ENCODE measurements at regions not wholly inside any gene's neighbourhood (a gene's known extent, or its start where the extent isn't known, plus 50 kb on each side); places are given as distances from the start of the nearest gene placed in this dataset.
"Not testable (repeated sequence)": the region's sequence is repeated elsewhere in the genome, so short reads cannot be mapped to it uniquely, and the experiment has no call there.

DNA sequence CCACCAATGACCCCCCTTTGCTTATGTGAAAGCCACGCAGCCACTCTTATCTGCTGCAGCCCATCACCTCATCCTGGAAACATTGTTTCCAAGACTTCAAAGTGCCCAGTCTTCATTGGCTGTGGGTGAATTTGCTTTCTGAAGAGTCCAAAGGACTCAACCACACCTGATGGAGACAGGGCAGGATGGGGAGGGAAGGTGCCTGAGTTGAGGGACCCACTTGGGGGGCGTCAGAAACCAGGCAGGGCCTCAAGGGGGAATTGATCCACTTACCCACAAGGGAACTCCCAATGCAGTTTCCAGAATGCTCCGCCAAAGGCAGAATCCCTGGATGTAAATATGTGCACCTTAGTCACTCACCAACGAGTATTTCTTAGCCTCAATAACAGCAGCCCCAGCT lies 147.9 kb upstream of the ATP2B2 start:
- H3K27me3 ChIP-seq, result no peaks in the 10 kb centered on the region
- TF ChIP-seq POLR2A (IDR thresholded peaks at IDR 0.05) (no peak), CTCF (IDR thresholded peaks at IDR 0.05) (no peak)
- H3K4me3 ChIP-seq, result no peak overlapping the region
- no peaks in the 10 kb centered on the region for H3K36me3 ChIP-seq
- H3K4me1 ChIP-seq, result no peaks in the 10 kb centered on the region
- no peak for DNase-seq
- H3K9me3 ChIP-seq, result no peaks in the 10 kb centered on the region
- no peak overlapping the region for H3K27ac ChIP-seq

DNA sequence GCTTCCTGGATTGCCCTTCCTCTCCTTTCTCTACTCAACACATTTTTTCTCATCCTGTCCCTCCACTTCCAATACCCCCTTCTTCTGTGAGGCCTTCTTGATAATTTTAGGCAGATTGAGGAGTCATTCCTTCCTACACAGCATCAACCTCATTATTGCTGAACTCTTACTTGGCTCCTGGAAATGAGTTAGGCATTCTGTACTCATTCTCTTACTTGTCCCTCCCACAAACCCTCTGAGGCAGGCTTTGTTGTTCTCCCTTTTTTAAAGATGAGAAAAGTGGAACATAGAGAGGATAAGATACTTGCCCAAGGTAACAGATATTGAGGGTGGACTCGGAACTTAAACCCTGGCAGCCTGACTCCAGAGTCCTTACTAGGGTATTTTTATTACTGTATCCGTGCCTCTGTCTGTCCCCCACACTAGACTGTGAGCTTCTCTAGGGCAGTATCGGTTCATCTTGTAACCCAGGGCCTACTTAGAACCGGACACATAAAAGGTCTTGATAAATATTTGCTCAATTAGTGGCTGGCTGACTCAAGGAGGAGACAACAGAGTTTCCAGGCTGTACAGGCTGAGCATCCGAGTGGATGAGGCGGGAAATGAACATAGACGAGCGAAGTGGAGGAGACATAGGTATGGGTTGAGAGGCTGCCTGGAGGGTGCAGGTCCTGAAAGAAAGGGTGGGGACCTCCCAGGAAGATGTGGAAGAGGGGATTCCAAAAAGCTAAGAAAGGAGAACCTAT lies 148.7 kb upstream of the ATP2B2 start:
- no peaks in the 10 kb centered on the region for H3K9me3 ChIP-seq
- no peaks in the 10 kb centered on the region for H3K27me3 ChIP-seq
- H3K36me3 ChIP-seq, result no peaks in the 10 kb centered on the region
- TF ChIP-seq CTCF (IDR thresholded peaks at IDR 0.05) (no peak), POLR2A (IDR thresholded peaks at IDR 0.05) (no peak)
- no peak overlapping the region for H3K4me3 ChIP-seq
- no peak for DNase-seq
- H3K4me1 ChIP-seq, result no peaks in the 10 kb centered on the region
- H3K27ac ChIP-seq, result no peak overlapping the region

GRCh38 chr3:10655105-10655504 lies 149.7 kb upstream of the ATP2B2 start:
- Histone ChIP-seq H3K36me3 (no peaks in the 10 kb centered on the region), H3K27ac (no peak overlapping the region), H3K4me3 (no peak overlapping the region), H3K9me3 (no peaks in the 10 kb centered on the region), H3K27me3 (no peaks in the 10 kb centered on the region), H3K4me1 (no peaks in the 10 kb centered on the region)
- no peak for TF ChIP-seq POLR2A (IDR thresholded peaks at IDR 0.05)
- TF ChIP-seq CTCF (IDR thresholded peaks at IDR 0.05), result no peak
- DNase-seq, result no peak

DNA sequence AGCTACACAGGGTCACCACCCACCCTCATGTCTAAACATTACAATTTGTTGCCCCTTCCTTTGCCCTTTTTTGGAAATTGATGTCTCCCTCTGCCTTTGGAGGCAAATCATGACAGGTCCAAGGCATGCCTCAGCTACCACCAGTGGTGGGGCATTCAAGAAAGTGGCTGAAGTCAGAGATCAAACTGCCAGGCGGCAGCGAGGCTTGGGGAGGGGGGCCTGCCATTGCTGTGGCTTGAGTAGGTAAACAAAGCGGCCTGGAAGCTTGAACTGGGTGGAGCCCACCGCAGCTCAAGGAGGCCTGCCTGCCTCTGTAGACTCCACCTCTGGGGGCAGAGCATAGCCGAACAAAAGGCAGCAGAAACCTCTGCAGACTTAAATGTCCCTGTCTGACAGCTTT lies 152.0 kb upstream of the ATP2B2 start:
- not testable (repeated sequence) for DNase-seq, H3K4me1 ChIP-seq, H3K27ac ChIP-seq, H3K36me3 ChIP-seq, H3K9me3 ChIP-seq, H3K4me3 ChIP-seq, H3K27me3 ChIP-seq

GRCh38 chr3:10665592-10665991 lies 150.4 kb upstream of the SLC6A11 start:
- Histone ChIP-seq H3K4me3 (no peak overlapping the region), H3K27ac (no peak overlapping the region), H3K27me3 (no peaks in the 10 kb centered on the region), H3K9me3 (no peaks in the 10 kb centered on the region), H3K36me3 (no peaks in the 10 kb centered on the region), H3K4me1 (no peaks in the 10 kb centered on the region)
- TF ChIP-seq CTCF (IDR thresholded peaks at IDR 0.05) (no peak), POLR2A (IDR thresholded peaks at IDR 0.05) (no peak)
- no peak for DNase-seq

- Histone ChIP-seq H3K4me1 (no peaks in the 10 kb centered on the region), H3K9me3 (no peaks in the 10 kb centered on the region), H3K27me3 (no peaks in the 10 kb centered on the region), H3K27ac (no peak overlapping the region), H3K4me3 (no peak overlapping the region), H3K36me3 (no peaks in the 10 kb centered on the region)
- TF ChIP-seq CTCF (IDR thresholded peaks at IDR 0.05), result no peak
- TF ChIP-seq POLR2A (IDR thresholded peaks at IDR 0.05), result no peak
- DNase-seq, result no peak
These were observed 149.4 kb upstream of the SLC6A11 start for GRCh38 chr3:10666621-10667020.

All from Peyer's patch (tissue), 4 donors.